BJ (cell line): ENCODE measurements at regions not wholly inside any gene's neighbourhood (a gene's known extent, or its start where the extent isn't known, plus 50 kb on each side); places are given as distances from the start of the nearest gene placed in this dataset.
"Not testable (repeated sequence)": the region's sequence is repeated elsewhere in the genome, so short reads cannot be mapped to it uniquely, and the experiment has no call there.

Source experiments
- CTCF ChIA-PET: fragments of 350-600 bp; formaldehyde crosslinking; extraction: SDS; loops from one replicate; lab custom pipeline; 2021; ENCODE audit warnings: antibody characterized with exemption, inconsistent platforms; lab: Yijun Ruan, JAX
- POLR2A ChIA-PET: fragments of 300-600 bp; sonication (Branson Sonifier 250); formaldehyde crosslinking; extraction: SDS; loops from one replicate; lab custom pipeline; 2021; ENCODE audit warnings: antibody characterized with exemption; lab: Charles Lee
- DNase-seq: peaks from one replicate; pipeline ENCODE4 v3.0.0-alpha.2; 2011; ENCODE audit warnings: low read depth
- H3K27me3 ChIP-seq: 2 replicates; pipeline ENCODE4 v1.6.0; 2011; ENCODE audit warnings: low read length; ENCODE audit not compliant: control insufficient read depth, insufficient read depth
- H3K36me3 ChIP-seq: 2 replicates; pipeline ENCODE4 v1.5.1; 2011; ENCODE audit warnings: low read length; ENCODE audit not compliant: control insufficient read depth, insufficient read depth
- H3K4me3 ChIP-seq: 2 replicates; pipeline ENCODE4 v1.5.1; 2011; ENCODE audit warnings: low read depth, mild to moderate bottlenecking, control low read depth, low read length
- CTCF ChIP-seq: IDR thresholded peaks from 2 replicates; pipeline ENCODE4 v1.5.1; 2011; ENCODE audit warnings: low read depth, mild to moderate bottlenecking, control low read depth, inconsistent platforms, low read length, moderate library complexity; ENCODE audit not compliant: insufficient read depth

- H3K27me3 ChIP-seq, result no peaks in the 10 kb centered on the region
- DNase-seq, result no peak
- H3K4me3 ChIP-seq, result no peak overlapping the region
- H3K36me3 ChIP-seq, result no peaks in the 10 kb centered on the region
- ChIA-PET CTCF (no interaction called here), POLR2A (no interaction called here)
- TF ChIP-seq CTCF, result no peak
Observed at GRCh38 chr17:27087935-27088766, 205.8 kb upstream of the WSB1 start.

- Histone ChIP-seq H3K27me3 (no peaks in the 10 kb centered on the region), H3K36me3 (no peaks in the 10 kb centered on the region), H3K4me3 (no peak overlapping the region)
- DNase-seq, result no peak
- POLR2A ChIA-PET, result no interaction called here
- CTCF ChIA-PET, result no interaction called here
- TF ChIP-seq CTCF, result no peak
Observed at GRCh38 chr17:27088767-27089078, 205.2 kb upstream of the WSB1 start.

GRCh38 chr17:27089079-27089928, 204.6 kb upstream of the WSB1 start:
- H3K4me3 ChIP-seq, DNase-seq, POLR2A ChIA-PET, H3K27me3 ChIP-seq, H3K36me3 ChIP-seq, CTCF ChIA-PET: not testable (repeated sequence)

GRCh38 chr17:27089929-27090247, 204.0 kb upstream of the WSB1 start:
- no peak for TF ChIP-seq CTCF
- no peaks in the 10 kb centered on the region for H3K36me3 ChIP-seq
- ChIA-PET POLR2A (no interaction called here), CTCF (no interaction called here)
- H3K27me3 ChIP-seq, result no peaks in the 10 kb centered on the region
- no peak for DNase-seq
- no peak overlapping the region for H3K4me3 ChIP-seq

- DNase-seq, H3K36me3 ChIP-seq, CTCF ChIA-PET, H3K27me3 ChIP-seq, POLR2A ChIA-PET, H3K4me3 ChIP-seq: not testable (repeated sequence)
Observed at GRCh38 chr17:27090450-27091042, 203.4 kb upstream of the WSB1 start.

- TF ChIP-seq CTCF, result no peak
- H3K27me3 ChIP-seq, result no peaks in the 10 kb centered on the region
- H3K36me3 ChIP-seq, result no peaks in the 10 kb centered on the region
- CTCF ChIA-PET, result no interaction called here
- no peak overlapping the region for H3K4me3 ChIP-seq
- POLR2A ChIA-PET, result no interaction called here
- DNase-seq, result no peak
Observed at GRCh38 chr17:27091043-27091497, 202.8 kb upstream of the WSB1 start.

- CTCF ChIA-PET, result interaction anchor here (0.5 kb wide), 1 partner anchor 67 kb away, joined by 3 read pairs; no protein-coding TSS in a partner anchor
- H3K27me3 ChIP-seq, DNase-seq, H3K4me3 ChIP-seq, H3K36me3 ChIP-seq, POLR2A ChIA-PET: not testable (repeated sequence)
Observed at GRCh38 chr17:27094179-27094578, 199.7 kb upstream of the WSB1 start.

GRCh38 chr17:27095821-27096220, 198.1 kb upstream of the WSB1 start:
- CTCF ChIA-PET, POLR2A ChIA-PET, H3K27me3 ChIP-seq, DNase-seq, H3K36me3 ChIP-seq, H3K4me3 ChIP-seq: not testable (repeated sequence)

GRCh38 chr17:27099266-27099665, 194.6 kb upstream of the WSB1 start:
- H3K4me3 ChIP-seq, POLR2A ChIA-PET, H3K36me3 ChIP-seq, CTCF ChIA-PET, DNase-seq, H3K27me3 ChIP-seq: not testable (repeated sequence)
